ENCODE measurements at regions not wholly inside any gene's neighbourhood (a gene's known extent, or its start where the extent isn't known, plus 50 kb on each side); places are given as distances from the start of the nearest gene placed in this dataset.

- Histone ChIP-seq H3K4me2 (ENCODE audit: low read length) (no peak overlapping the region), H3K79me2 (replicated peaks; ENCODE audit: insufficient read depth, low read length) (no peaks in the 10 kb centered on the region), H3K9me3 (ENCODE audit: low read length) (no peaks in the 10 kb centered on the region), H2AFZ (ENCODE audit: low read depth, low read length) (no peak overlapping the region), H3K27me3 (ENCODE audit: insufficient read depth, low read depth, low read length) (no peaks in the 10 kb centered on the region), H3K9me2 (ENCODE audit: insufficient read depth, low read length) (no peaks in the 10 kb centered on the region), H4K20me1 (ENCODE audit: insufficient read depth) (no peaks in the 10 kb centered on the region), H3K4me3 (ENCODE audit: low read length) (no peak overlapping the region), H3K36me3 (ENCODE audit: insufficient read depth, low read length) (no peaks in the 10 kb centered on the region), H3F3A (ENCODE audit: insufficient read depth, low read length, poor library complexity, severe bottlenecking) (no peaks in the 10 kb centered on the region), H3K9ac (ENCODE audit: low read length) (no peak overlapping the region), H3K27ac (ENCODE audit: low read length) (no peak overlapping the region)
- TF ChIP-seq, protein P1, sequence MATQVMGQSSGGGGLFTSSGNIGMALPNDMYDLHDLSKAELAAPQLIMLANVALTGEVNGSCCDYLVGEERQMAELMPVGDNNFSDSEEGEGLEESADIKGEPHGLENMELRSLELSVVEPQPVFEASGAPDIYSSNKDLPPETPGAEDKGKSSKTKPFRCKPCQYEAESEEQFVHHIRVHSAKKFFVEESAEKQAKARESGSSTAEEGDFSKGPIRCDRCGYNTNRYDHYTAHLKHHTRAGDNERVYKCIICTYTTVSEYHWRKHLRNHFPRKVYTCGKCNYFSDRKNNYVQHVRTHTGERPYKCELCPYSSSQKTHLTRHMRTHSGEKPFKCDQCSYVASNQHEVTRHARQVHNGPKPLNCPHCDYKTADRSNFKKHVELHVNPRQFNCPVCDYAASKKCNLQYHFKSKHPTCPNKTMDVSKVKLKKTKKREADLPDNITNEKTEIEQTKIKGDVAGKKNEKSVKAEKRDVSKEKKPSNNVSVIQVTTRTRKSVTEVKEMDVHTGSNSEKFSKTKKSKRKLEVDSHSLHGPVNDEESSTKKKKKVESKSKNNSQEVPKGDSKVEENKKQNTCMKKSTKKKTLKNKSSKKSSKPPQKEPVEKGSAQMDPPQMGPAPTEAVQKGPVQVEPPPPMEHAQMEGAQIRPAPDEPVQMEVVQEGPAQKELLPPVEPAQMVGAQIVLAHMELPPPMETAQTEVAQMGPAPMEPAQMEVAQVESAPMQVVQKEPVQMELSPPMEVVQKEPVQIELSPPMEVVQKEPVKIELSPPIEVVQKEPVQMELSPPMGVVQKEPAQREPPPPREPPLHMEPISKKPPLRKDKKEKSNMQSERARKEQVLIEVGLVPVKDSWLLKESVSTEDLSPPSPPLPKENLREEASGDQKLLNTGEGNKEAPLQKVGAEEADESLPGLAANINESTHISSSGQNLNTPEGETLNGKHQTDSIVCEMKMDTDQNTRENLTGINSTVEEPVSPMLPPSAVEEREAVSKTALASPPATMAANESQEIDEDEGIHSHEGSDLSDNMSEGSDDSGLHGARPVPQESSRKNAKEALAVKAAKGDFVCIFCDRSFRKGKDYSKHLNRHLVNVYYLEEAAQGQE (IDR thresholded peaks at IDR 0.05; ENCODE audit: borderline replicate concordance): no peak
- TF ChIP-seq SMC3 (conservative IDR thresholded peaks at IDR 0.05; ENCODE audit: poor library complexity) (no peak), TAF1 (IDR thresholded peaks at IDR 0.05; ENCODE audit: low read depth) (no peak), RAD21 (conservative IDR thresholded peaks at IDR 0.05) (no peak), EZH2 (IDR thresholded peaks at IDR 0.05; ENCODE audit: borderline replicate concordance, insufficient read depth, low read length, poor library complexity, severe bottlenecking) (no peak), MXI1 (conservative IDR thresholded peaks at IDR 0.05; ENCODE audit: poor library complexity, severe bottlenecking) (no peak), CTCF (IDR thresholded peaks at IDR 0.05; ENCODE audit: poor library complexity, severe bottlenecking) (no peak), POLR2AphosphoS5 (IDR thresholded peaks at IDR 0.05) (no peak), EP300 (conservative IDR thresholded peaks at IDR 0.05; ENCODE audit: poor library complexity, severe bottlenecking) (no peak)
These were observed 101.4 kb downstream of the TSEN15 start for GRCh38 chr1:184152974-184153373.

- Histone ChIP-seq H3K9ac (ENCODE audit: low read length) (no peak overlapping the region), H3K27ac (ENCODE audit: low read length) (no peak overlapping the region), H3F3A (ENCODE audit: insufficient read depth, low read length, poor library complexity, severe bottlenecking) (no peaks in the 10 kb centered on the region), H3K79me2 (replicated peaks; ENCODE audit: insufficient read depth, low read length) (no peaks in the 10 kb centered on the region), H4K20me1 (ENCODE audit: insufficient read depth) (no peaks in the 10 kb centered on the region), H3K9me2 (ENCODE audit: insufficient read depth, low read length) (no peaks in the 10 kb centered on the region), H3K9me3 (ENCODE audit: low read length) (no peaks in the 10 kb centered on the region), H3K27me3 (ENCODE audit: insufficient read depth, low read depth, low read length) (no peaks in the 10 kb centered on the region), H2AFZ (ENCODE audit: low read depth, low read length) (no peak overlapping the region), H3K4me2 (ENCODE audit: low read length) (no peak overlapping the region), H3K36me3 (ENCODE audit: insufficient read depth, low read length) (no peaks in the 10 kb centered on the region), H3K4me3 (ENCODE audit: low read length) (no peak overlapping the region)
- TF ChIP-seq, protein P1 (IDR thresholded peaks at IDR 0.05; ENCODE audit: borderline replicate concordance): no peak
- no peak for TF ChIP-seq RAD21 (conservative IDR thresholded peaks at IDR 0.05)
- no peak for TF ChIP-seq EP300 (conservative IDR thresholded peaks at IDR 0.05; ENCODE audit: poor library complexity, severe bottlenecking)
- TF ChIP-seq TAF1 (IDR thresholded peaks at IDR 0.05; ENCODE audit: low read depth): no peak
- TF ChIP-seq CTCF (IDR thresholded peaks at IDR 0.05; ENCODE audit: poor library complexity, severe bottlenecking): no peak
- TF ChIP-seq SMC3 (conservative IDR thresholded peaks at IDR 0.05; ENCODE audit: poor library complexity): no peak
- TF ChIP-seq MXI1 (conservative IDR thresholded peaks at IDR 0.05; ENCODE audit: poor library complexity, severe bottlenecking): no peak
- TF ChIP-seq POLR2AphosphoS5 (IDR thresholded peaks at IDR 0.05): no peak
- no peak for TF ChIP-seq EZH2 (IDR thresholded peaks at IDR 0.05; ENCODE audit: borderline replicate concordance, insufficient read depth, low read length, poor library complexity, severe bottlenecking)
These were observed 102.2 kb downstream of the TSEN15 start for GRCh38 chr1:184153731-184154130.

All from neural cell (in vitro differentiated cells).